ENCODE measurements at regions not wholly inside any gene's neighbourhood (a gene's known extent, or its start where the extent isn't known, plus 50 kb on each side); places are given as distances from the start of the nearest gene placed in this dataset.

DNA sequence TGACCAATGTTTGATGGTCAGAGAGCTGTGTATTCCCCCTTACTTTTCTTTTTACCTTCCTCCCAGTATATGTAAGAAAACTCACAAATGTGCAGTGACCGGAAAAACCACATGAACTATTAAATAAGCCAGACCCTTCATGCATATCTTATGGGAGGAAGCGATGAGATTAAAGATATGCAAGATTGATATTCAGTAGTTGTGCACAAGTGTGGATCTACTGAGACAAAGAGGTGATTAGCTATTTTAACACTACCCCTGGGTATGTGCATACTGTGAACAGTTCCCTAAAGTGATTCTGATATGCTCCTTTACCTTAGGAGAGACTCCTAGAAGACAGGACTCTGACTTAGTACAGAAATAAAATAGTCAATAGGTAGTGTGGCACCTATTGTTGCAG is 328.3 kb downstream of the EPHA4 start:
- TF ChIP-seq, protein P1, sequence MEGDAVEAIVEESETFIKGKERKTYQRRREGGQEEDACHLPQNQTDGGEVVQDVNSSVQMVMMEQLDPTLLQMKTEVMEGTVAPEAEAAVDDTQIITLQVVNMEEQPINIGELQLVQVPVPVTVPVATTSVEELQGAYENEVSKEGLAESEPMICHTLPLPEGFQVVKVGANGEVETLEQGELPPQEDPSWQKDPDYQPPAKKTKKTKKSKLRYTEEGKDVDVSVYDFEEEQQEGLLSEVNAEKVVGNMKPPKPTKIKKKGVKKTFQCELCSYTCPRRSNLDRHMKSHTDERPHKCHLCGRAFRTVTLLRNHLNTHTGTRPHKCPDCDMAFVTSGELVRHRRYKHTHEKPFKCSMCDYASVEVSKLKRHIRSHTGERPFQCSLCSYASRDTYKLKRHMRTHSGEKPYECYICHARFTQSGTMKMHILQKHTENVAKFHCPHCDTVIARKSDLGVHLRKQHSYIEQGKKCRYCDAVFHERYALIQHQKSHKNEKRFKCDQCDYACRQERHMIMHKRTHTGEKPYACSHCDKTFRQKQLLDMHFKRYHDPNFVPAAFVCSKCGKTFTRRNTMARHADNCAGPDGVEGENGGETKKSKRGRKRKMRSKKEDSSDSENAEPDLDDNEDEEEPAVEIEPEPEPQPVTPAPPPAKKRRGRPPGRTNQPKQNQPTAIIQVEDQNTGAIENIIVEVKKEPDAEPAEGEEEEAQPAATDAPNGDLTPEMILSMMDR (IDR thresholded peaks at IDR 0.05 in 4 of 5, conservative IDR thresholded peaks at IDR 0.05 in 1 of 5): no peak
- TF ChIP-seq POLR2A (IDR thresholded peaks at IDR 0.05): no peak

Measured in gastrocnemius medialis (tissue), 4 donors.